Non-pigmented ciliary epithelial cell (primary cell): ENCODE measurements at regions not wholly inside any gene's neighbourhood (a gene's known extent, or its start where the extent isn't known, plus 50 kb on each side); places are given as distances from the start of the nearest gene placed in this dataset.
"Not testable (repeated sequence)": the region's sequence is repeated elsewhere in the genome, so short reads cannot be mapped to it uniquely, and the experiment has no call there.

ENCODE experiments used
- DNase-seq: peaks from one replicate; pipeline ENCODE4 v3.0.0-alpha.2; 2010; ENCODE audit warnings: low read depth

- no peak for DNase-seq
Measured at GRCh38 chrX:140164391-140164790, 199.1 kb upstream of the CXorf66 start.

- no peak for DNase-seq
Measured at GRCh38 chrX:140163371-140164159, 198.2 kb upstream of the CXorf66 start.

GRCh38 chrX:140157611-140158010 is 192.3 kb upstream of the CXorf66 start:
- DNase-seq, result peak; percentile 41

GRCh38 chrX:140157143-140157542 is 191.8 kb upstream of the CXorf66 start:
- DNase-seq, result no peak

- DNase-seq, result no peak
Measured at GRCh38 chrX:140151316-140151715, 186.0 kb upstream of the CXorf66 start.

GRCh38 chrX:140149761-140150160 is 184.4 kb upstream of the CXorf66 start:
- DNase-seq, result no peak

- DNase-seq, result no peak
Measured at GRCh38 chrX:140141444-140142029, 176.2 kb upstream of the CXorf66 start.

- DNase-seq, result not testable (repeated sequence)
Measured at GRCh38 chrX:140138492-140138891, 173.2 kb upstream of the CXorf66 start.

- DNase-seq, result not testable (repeated sequence)
Measured at GRCh38 chrX:140138065-140138464, 172.7 kb upstream of the CXorf66 start.

GRCh38 chrX:140132937-140133336 is 167.6 kb upstream of the CXorf66 start:
- no peak for DNase-seq

- no peak for DNase-seq
Measured at GRCh38 chrX:140123446-140123845, 158.1 kb upstream of the CXorf66 start.

- not testable (repeated sequence) for DNase-seq
Measured at GRCh38 chrX:140114059-140114458, 148.7 kb upstream of the CXorf66 start.

- DNase-seq, result no peak
Measured at GRCh38 chrX:140110081-140110650, 144.8 kb upstream of the CXorf66 start.

- DNase-seq, result no peak
Measured at GRCh38 chrX:140104760-140105159, 139.4 kb upstream of the CXorf66 start.

- DNase-seq, result no peak
Measured at GRCh38 chrX:140099221-140099620, 133.9 kb upstream of the CXorf66 start.

- no peak for DNase-seq
Measured at GRCh38 chrX:140092121-140092520, 126.8 kb upstream of the CXorf66 start.

GRCh38 chrX:140091125-140091886 is 126.0 kb upstream of the CXorf66 start:
- DNase-seq, result no peak

GRCh38 chrX:140090800-140091124 is 125.4 kb upstream of the CXorf66 start:
- no peak for DNase-seq

GRCh38 chrX:140088438-140088837 is 123.1 kb upstream of the CXorf66 start:
- no peak for DNase-seq

GRCh38 chrX:140087875-140088274 is 122.6 kb upstream of the CXorf66 start:
- no peak for DNase-seq

- DNase-seq, result no peak
Measured at GRCh38 chrX:140086691-140087090, 121.4 kb upstream of the CXorf66 start.

- not testable (repeated sequence) for DNase-seq
Measured at GRCh38 chrX:140074851-140075250, 109.5 kb upstream of the CXorf66 start.

GRCh38 chrX:140071037-140071436 is 105.7 kb upstream of the CXorf66 start:
- DNase-seq, result no peak
